ENCODE measurements at regions not wholly inside any gene's neighbourhood (a gene's known extent, or its start where the extent isn't known, plus 50 kb on each side); places are given as distances from the start of the nearest gene placed in this dataset.
"Not testable (repeated sequence)": the region's sequence is repeated elsewhere in the genome, so short reads cannot be mapped to it uniquely, and the experiment has no call there.

DNA sequence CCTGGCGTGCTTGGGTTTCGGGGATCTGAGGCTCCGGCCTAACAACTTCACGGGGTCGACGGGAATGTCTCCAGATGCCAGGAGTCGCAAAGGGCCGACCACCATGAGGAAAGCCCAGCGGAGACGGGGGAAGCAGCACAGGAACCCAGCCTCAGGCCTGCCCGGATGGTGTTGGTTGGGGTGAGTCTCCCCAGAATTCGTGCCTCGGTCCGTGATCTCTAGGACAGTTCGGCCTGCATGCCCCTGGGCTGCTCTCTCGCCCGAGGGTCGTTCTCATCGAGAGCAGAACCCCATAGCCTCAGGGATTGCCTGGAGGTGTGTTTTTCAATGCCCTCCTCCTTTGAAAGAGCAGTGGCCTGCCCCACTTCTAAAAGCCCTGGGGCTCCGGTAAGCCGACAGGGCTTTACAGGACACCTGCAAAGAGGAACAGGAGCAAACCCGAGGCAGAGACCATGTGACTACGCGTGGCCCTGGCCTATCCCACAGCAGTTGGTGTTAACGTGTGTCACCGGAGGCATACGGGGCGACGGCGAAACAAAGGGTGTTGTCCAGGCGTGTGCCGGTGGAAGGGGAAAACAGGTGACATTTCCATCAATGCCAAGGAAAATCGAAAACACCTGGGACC lies 973.1 kb upstream of the DEFB115 start:
- peak overlapping the region; percentile 68 for H3K4me3 ChIP-seq (ENCODE audit: low read depth, low read length)
- no peak for TF ChIP-seq CTCF (conservative IDR thresholded peaks at IDR 0.05; ENCODE audit: low read depth, low read length)
- DNase-seq (ENCODE audit: low read depth): no peak

DNA sequence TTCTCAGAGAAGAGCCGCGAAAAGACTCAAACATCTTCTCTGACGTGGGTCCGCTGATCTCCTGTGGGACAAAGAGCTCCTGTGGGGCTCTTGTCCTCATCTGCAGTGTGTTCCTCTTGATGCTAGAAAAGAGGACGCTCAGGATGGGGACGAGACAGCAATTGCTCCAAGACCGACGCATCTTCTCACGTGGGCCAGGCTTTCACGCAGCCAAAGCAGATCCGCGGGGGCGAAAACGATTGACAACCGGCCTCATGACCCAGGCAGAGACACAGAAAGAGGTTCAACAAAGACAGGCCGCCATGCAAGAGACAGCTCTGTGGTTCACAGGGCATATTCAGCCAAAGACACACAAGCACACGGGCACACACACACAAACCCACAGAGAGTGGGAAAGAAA lies 971.8 kb upstream of the DEFB115 start:
- peak overlapping the region; percentile 6 for H3K4me3 ChIP-seq (ENCODE audit: low read depth, low read length)
- no peak for DNase-seq (ENCODE audit: low read depth)
- TF ChIP-seq CTCF (conservative IDR thresholded peaks at IDR 0.05; ENCODE audit: low read depth, low read length): no peak

DNA sequence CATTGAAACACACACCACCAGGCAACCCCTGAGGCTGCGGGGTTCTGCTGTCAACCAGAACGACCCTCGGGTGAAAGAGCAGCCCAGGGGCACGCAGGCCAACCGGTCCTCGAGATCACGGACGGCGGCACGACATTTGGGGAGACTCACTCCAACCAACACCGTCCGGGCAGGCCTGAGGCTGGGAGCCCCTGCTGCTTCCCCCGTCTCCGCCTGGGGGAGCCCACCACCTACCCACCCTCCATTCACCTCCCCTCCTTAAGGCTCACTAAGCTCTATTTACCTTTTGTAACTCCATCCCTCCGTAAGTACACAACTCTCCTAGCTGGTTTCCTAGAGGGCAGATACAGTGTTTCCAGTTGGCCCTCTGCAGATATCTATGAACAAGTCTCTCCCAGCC lies 971.3 kb upstream of the DEFB115 start:
- peak; percentile 40 for TF ChIP-seq CTCF (conservative IDR thresholded peaks at IDR 0.05; ENCODE audit: low read depth, low read length)
- no peak for DNase-seq (ENCODE audit: low read depth)
- H3K4me3 ChIP-seq (ENCODE audit: low read depth, low read length): peak overlapping the region; percentile 6

GRCh38 chr20:30287459-30287858 lies 970.0 kb upstream of the DEFB115 start:
- DNase-seq (ENCODE audit: low read depth): not testable (repeated sequence)

DNA sequence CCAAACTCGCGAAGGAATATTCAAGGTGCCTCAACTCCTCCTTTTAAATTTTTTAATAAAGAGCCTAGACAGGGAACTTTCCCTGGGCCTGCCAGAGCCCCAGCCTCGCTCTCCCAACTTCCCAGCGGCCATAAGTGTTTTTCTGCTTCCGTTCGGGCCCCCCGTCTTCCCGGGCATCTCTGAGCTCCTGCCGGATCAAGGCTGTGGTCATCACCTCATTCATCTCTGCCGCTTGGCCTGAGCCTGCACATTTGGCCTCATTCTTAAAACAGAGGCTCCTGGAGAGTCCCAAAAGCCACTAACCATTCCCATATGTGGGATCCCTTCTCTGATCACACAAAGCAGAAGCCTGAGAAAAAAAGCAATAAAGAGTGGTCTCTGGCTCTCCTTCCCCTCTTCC lies 969.1 kb upstream of the DEFB115 start:
- peak overlapping the region; percentile 41 for H3K4me3 ChIP-seq (ENCODE audit: low read depth, low read length)
- no peak for TF ChIP-seq CTCF (conservative IDR thresholded peaks at IDR 0.05; ENCODE audit: low read depth, low read length)

More at GRCh38 chr20:30287459-30287858, 970.0 kb upstream of the DEFB115 start:
- peak overlapping the region; percentile 8 for H3K4me3 ChIP-seq (ENCODE audit: low read depth, low read length)

GRCh38 chr20:30289049-30289448 lies 968.4 kb upstream of the DEFB115 start:
- not testable (repeated sequence) for DNase-seq (ENCODE audit: low read depth)
- peak overlapping the region; percentile 54 for H3K4me3 ChIP-seq (ENCODE audit: low read depth, low read length)

More for the DNA sequence above, 969.1 kb upstream of the DEFB115 start:
- DNase-seq (ENCODE audit: low read depth): no peak

GRCh38 chr20:30289711-30290141 lies 967.7 kb upstream of the DEFB115 start:
- H3K4me3 ChIP-seq (ENCODE audit: low read depth, low read length): peak overlapping the region; percentile 54
- not testable (repeated sequence) for DNase-seq (ENCODE audit: low read depth)

GRCh38 chr20:30290361-30291063 lies 967.0 kb upstream of the DEFB115 start:
- H3K4me3 ChIP-seq (ENCODE audit: low read depth, low read length): peak overlapping the region; percentile 54
- DNase-seq (ENCODE audit: low read depth): not testable (repeated sequence)

DNA sequence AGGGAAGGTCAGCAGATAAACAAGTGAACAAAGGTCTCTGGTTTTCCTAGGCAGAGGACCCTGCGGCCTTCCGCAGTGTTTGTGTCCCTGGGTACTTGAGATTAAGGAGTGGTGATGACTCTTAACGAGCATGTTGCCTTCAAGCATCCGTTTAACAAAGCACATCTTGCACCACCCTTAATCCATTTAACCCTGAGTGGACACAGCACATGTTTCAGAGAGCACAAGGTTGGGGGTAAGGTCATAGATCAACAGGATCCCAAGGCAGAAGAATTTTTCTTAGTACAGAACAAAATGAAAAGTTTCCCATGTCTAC lies 966.4 kb upstream of the DEFB115 start:
- not testable (repeated sequence) for DNase-seq (ENCODE audit: low read depth)

DNA sequence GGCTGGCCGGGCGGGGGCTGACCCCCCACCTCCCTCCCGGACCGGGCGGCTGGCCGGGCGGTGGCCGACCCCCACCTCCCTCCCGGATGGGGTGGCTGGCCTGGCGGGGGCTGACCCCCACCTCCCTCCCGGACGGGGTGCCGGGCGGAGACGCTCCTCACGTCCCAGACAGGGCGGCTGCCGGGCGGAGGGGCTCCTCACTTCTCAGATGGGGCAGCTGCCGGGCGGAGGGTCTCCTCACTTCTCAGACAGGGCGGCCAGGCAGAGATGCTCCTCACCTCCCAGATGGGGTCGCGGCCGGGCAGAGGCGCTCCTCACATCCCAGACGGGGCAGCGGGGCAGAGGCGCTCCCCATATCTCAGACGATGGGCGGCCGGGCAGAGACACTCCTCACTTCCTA lies 965.8 kb upstream of the DEFB115 start:
- not testable (repeated sequence) for DNase-seq (ENCODE audit: low read depth); H3K4me3 ChIP-seq (ENCODE audit: low read depth, low read length)

More for the DNA sequence above, 966.4 kb upstream of the DEFB115 start:
- not testable (repeated sequence) for H3K4me3 ChIP-seq (ENCODE audit: low read depth, low read length)

GRCh38 chr20:30295396-30295795 lies 962.1 kb upstream of the DEFB115 start:
- not testable (repeated sequence) for DNase-seq (ENCODE audit: low read depth); H3K4me3 ChIP-seq (ENCODE audit: low read depth, low read length)

GRCh38 chr20:30295967-30296366 lies 961.5 kb upstream of the DEFB115 start:
- not testable (repeated sequence) for DNase-seq (ENCODE audit: low read depth); H3K4me3 ChIP-seq (ENCODE audit: low read depth, low read length)

DNA sequence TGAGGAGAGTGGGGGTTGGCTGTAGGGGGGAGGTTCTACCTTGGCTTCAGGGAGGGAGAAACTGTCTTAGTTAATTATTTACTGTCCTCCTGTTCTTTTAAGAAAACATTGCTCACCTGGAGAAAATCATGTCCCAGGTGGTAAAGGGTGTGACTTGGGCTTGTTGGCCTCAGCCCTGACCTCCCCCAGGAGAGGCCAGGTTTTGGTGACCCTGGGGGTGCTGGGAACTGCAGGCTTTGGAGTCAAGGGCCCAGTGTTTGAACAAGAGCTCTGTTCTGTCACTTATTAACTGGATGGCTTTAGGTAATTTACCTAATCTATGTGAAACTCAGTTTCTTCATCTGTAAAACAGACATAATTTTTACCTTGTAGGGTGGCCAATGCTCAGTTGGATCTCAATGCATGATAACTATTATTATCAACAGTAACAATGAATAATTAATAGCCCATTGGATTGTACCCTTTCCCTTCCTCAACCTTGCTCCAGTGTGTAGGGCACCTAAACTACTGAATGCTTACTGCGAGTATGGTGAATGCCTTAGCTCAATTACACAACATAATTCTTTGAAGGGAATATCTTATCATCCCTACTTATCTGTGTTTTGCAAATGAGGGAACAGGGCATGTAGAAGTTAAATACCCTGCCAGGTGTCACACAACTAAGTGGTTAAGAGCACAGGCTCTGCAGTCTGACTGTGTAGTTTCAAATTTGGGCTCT lies 959.4 kb upstream of the DEFB115 start:
- DNase-seq (ENCODE audit: low read depth); H3K4me3 ChIP-seq (ENCODE audit: low read depth, low read length): not testable (repeated sequence)

- H3K4me3 ChIP-seq (ENCODE audit: low read depth, low read length): peak overlapping the region; percentile 11
- DNase-seq (ENCODE audit: low read depth): not testable (repeated sequence)
Measured at GRCh38 chr20:30300220-30300642, 957.2 kb upstream of the DEFB115 start.
